Activated CD8-positive, alpha-beta memory T cell treated with anti-CD3 and anti-CD28 coated beads for 24 hours (primary cell): ENCODE measurements at regions not wholly inside any gene's neighbourhood (a gene's known extent, or its start where the extent isn't known, plus 50 kb on each side); places are given as distances from the start of the nearest gene placed in this dataset.
"Not testable (repeated sequence)": the region's sequence is repeated elsewhere in the genome, so short reads cannot be mapped to it uniquely, and the experiment has no call there.

ENCODE experiments used
- DNase-seq: peaks from one replicate; pipeline ENCODE4 v3.0.0-alpha.2; 2020

DNA sequence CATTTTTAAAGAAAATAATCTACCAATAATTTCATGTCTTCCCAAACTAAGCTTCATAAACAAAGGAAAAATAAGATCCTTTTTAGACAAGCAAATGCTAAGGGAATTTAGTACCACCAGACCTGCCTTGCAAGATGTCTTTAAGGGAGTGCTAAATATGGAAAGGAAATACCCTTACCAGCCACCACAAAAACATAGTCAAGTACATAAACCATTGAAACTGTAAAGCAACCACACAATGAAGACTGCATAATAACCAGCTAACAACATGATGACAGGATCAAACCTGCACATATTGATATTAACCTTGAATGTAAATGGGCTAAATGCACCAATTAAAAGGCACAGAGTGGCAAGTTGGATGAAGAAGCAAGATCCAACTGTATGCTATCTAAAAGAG, 586.5 kb upstream of the NRG3 start:
- DNase-seq = no peak

DNA sequence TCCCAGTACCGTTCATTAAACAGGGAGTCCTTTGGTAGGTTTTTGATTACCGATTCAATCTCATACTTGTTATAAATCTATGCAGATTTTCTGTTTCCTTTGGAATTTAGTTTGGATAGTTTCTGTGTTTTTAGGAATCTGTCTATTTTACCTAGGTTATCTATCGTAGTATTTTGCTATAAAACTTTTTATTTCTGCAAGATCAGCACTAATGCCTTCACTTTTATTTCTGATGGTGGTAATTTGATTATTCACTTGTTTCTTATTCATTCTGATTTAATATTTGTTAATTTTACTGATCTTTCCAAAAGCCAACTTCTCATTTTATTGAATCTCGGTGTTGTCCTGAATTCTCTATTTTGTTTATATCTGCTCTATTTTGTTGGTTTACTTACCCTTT, 577.7 kb upstream of the NRG3 start:
- DNase-seq = no peak

DNA sequence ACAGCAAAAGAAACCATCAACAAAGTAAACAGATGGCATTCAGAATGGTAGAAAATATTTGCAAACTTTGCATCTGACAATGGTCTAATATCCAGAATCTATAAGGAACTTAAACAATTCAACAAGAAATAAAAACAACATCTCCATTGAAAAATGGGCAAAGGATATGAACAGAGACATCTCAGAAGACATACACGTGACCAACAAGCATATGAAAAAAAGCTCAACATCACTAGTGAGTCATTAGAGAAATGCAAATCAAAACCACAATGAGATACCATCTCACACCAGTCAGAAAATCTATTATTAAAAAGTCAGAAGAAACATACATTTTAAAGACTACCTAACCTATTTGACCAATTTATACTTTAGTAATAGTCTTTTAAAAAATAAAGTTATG, 571.3 kb upstream of the NRG3 start:
- DNase-seq = no peak

DNA sequence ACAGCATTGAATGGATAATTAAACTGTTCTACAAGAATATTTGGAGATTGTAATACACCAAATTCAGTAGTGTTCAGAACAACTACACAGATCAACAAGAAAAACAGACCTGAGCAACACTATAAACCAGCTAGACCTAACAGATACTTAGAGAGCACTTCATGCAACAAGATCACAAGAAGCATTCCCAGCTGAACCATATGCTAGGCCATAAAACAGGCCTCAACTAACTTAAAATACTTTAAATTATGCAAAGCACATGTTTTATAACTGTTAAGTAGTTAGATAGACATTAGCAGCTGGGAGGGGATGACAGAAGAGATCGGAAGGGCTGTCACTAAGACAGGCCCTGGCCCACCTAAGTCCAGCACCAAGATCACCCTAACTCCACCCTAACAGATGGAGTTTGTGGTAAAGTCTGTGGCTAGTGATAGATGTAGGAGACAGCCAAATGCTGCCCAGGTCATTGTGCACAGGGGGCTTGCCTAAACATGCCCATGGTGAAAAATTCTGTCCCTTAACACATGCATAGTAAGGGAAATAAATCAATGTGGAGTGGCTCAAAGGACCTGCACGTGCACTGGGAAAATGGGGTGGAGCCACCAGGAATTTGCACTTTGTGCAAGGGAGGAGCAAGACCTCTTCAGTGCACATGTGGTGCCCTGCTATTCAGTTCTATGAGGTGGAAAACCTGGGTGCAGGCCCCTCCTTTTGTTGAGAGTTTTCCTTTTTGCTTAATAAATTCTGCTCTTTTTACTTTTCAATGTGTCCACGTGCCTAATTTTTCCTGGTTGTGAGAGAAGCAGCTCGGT, 567.8 kb upstream of the NRG3 start:
- DNase-seq = no peak

DNA sequence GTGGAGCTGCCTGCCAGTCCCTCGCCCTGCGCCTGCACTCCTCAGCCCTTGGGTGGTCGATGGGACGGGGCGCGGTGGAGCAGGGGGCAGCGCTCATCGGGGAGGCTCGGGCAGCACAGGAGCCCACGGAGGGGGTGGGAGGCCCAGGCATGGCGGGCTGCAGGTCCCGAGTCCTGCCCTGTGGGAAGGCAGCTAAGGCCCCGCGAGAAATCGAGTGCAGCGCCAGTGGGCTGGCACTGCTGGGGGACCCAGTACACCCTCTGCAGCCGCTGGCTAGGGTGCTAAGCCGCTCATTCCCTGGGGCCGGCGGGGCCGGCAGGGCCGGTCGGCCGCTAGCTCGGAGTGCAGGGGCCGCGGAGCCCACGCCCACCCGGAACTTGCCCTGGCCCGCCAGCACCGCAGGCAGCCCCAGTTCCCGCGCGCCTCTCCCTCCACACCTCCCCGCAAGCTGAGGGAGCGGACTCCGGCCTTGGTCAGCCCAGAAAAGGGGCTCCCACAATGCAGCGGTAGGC, 565.9 kb upstream of the NRG3 start:
- no peak for DNase-seq

DNA sequence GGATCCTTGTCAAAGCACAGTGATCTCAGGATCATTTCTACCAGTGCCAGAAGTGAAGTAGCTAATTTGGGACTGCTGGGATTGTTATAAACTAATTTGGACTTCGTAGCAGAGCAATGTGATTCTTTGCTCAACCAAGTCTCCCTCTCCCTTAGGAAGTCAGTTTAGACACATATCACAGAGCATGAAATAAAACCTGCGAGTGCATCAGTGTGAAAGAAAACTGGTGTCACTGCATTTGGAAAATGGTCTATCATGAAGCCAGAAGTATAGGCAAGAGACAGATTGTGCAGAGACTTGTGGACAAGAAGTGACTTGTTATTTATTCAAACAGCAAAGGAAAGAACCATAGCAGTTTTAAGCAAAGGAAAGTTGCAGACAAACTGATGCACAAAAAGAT, 560.5 kb upstream of the NRG3 start:
- DNase-seq = no peak

DNA sequence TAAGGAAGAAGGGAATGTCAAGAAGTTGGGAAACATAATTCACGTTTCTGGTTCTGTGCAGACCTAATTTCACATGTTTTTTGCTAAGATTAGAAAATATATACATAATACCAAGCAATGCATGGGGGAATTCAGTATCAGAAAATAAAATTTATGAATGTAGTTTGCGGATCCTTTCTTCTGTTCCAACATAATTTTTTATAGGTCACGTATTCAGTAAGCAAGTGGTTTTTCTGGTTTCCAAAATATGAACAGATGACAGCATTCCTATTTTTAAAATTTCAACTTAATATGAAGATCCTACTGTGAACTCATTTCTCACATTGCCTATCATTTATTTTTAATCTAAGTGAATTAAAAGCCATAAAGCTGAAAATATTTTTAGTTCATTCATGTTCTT, 560.0 kb upstream of the NRG3 start:
- DNase-seq = no peak

DNA sequence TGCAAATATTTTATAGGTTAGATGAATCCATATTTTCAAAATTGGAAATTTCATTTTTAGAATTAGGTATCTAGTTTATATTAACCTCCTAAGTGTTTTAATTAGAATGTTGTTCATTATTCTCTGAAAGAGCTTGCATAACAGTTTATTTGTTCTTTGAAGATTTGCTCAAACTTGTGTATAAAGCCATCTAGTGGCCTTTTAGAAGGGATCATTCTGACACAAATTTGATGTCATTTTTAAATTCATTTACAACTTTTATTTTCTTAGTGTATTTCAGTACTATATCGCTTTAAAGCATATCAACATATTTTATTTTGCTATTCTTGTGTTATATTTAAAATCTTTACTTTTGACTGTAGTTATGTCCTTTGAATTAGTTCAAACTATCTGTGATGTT, 527.0 kb upstream of the NRG3 start:
- DNase-seq = no peak

DNA sequence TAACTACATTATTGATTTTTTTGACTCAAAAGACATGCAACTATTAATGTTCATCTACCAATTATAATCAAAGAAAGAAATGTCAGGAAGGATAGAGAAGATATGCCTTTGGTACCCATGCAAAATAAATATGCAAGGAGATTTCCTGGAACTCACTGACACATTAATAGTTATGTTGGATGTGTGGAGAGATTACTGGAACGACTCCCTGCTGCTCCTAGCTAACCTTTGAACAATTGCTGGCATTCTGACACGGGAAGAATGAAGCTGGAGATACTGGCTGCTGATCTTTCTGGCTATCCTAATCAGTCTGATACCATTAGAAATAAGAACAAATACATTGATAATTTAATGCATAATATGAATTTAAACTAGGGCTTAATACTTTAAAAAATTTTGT, 507.9 kb upstream of the NRG3 start:
- no peak for DNase-seq

DNA sequence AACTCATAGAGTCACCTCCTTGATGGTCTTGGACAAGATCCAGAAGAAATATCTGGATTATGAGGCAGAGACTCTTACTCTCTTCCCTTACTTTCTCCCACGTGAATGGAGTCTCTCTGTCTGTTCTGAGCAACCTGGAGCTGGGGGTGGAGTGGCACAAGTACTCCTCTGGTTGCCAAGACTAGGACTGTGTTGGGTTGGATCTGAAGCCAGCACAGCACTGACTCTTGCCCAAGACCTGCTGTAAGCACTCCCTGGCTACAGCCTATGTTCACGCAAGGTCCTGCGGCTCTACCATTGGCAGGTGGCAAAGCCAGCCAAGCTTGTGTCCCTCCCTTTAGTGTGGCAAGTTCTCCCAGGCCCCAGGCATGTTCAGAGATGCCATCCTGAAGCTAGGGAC, 488.2 kb upstream of the NRG3 start:
- DNase-seq = no peak

DNA sequence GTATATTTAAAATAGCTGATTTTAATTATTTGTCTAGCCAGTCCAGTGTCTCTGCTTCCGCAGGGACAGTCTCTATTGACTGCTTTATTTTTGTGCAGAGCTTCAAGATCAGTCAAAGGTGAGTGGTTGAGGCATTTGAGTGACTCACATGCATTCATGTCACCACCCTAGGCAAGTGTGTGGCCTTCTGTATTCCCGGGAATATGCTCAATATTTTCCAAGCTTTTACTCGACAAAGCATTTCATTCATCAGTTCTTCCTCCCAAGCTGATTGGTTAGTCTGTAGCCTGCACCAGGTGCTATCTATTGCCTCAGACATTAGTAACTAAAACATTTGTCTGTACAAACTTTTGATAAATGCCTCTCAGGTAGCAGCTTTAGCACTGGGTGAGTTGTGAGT, 471.5 kb upstream of the NRG3 start:
- no peak for DNase-seq

DNA sequence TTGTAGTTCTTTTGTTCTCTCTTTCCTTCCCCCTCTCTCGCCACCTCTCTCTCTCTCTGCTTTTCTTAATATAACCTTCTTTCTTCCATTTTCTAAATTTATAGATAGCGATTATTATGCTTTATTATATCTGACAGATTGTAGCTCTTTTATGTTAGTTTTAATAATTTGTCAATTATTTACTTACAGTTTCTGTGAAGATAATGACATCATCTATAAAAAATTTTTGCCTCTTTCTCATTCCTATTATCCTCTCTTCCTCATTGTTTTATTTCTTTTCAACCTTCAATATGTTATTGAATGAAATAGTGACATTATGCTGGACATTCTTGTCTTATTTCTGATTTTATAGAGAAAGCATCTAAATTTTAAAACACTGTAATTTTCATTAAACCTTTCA, 469.6 kb upstream of the NRG3 start:
- DNase-seq = no peak

DNA sequence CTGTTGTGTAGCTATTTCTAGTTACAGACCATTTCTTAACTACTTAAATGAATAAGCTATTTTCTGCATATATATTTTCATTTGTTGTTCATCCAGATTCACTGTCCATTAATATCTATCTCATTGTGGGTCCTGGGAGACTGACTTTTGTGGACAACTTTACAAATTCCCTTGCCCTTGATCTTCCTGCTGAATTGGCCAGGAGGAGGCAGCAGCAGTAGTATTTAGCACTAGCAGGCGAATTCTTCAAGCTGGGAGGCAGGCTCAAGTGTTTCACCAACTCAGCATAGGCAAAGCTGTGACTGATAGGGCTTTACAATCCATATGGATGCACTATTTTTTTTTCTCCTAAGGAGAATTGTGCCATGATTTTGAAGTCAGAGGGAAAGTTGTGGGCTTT, 461.0 kb upstream of the NRG3 start:
- DNase-seq = no peak

DNA sequence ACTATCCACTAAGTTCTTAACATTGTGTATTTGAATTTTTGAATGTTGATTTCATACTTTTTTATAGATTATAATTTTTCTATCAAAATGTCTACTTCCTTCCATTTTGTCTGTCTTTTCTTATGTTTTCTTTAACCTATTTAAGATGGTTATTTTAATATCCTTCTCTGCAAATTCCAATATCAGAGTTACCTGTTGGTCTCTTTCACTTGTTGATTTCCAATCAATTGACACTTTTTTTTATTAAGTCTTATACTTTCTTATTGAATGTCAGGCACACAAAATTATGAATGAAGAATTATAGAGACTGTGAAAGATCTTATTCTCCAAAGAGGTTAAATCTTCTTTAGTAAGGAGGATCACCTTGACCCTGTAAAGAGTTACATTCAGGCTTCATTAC, 448.3 kb upstream of the NRG3 start:
- no peak for DNase-seq

DNA sequence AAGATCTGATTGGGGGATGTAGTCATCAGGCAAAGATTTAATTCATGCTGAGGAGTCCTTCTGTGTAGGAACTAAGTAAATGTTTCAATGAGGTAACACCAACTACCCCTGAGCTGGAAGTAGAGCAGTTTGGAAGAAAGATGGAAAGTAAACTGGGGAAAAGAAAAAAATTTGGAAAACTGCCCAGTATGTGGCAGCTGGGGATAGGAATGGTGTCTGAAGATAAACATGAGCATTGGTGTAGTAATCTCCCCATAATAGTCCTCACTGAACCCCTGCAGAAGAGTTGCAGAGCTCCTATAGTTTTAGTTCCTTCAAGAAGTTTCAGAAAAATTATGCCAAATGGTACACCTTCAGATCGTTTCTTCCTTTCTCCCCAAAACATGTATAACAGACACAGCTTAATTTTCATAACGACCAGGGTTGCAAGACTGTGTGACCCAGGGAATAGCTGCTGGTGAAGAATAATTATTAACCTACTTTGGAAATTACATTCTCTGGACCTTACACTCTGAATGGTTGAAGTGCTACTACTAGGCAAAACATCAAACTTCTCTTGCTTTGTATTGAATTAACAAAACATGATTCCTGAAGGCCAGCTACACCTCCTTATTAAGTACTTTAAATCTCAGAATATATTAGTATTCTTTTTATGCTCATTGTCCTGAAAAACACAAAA, 446.4 kb upstream of the NRG3 start:
- no peak for DNase-seq

DNA sequence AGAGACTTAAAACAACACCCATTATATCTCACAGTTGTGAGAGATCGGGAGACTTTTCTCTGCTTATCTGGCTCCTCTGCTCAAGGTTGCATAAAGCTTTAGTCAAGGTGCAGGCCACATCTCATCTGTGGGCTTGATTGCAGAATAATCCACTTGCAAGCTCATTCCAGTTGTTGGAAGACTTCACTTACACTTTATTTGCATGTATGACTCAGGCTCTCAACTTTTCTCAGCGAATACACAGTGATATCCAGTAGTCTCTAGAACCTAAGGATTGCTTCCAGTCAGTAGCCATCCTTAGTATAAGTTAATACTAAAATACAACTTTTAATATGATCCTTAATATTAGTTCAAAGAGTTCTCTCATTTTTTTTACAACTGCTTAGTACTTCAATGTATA, 435.5 kb upstream of the NRG3 start:
- DNase-seq = no peak

DNA sequence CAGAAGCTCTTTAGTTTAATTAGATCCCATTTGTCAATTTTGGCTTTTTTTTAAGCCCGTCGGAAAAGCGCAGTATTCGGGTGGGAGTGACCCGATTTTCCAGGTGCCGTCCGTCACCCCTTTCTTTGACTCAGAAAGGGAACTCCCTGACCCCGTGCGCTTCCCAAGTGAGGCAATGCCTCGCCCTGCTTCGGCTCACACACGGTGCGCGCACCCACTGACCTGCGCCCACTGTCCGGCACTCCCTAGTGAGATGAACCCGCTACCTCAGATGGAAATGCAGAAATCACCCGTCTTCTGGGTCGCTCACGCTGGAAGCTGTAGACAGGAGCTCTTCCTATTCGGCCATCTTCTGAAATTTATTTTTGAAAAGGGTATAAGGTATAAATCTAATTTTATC, 433.4 kb upstream of the NRG3 start:
- not testable (repeated sequence) for DNase-seq

DNA sequence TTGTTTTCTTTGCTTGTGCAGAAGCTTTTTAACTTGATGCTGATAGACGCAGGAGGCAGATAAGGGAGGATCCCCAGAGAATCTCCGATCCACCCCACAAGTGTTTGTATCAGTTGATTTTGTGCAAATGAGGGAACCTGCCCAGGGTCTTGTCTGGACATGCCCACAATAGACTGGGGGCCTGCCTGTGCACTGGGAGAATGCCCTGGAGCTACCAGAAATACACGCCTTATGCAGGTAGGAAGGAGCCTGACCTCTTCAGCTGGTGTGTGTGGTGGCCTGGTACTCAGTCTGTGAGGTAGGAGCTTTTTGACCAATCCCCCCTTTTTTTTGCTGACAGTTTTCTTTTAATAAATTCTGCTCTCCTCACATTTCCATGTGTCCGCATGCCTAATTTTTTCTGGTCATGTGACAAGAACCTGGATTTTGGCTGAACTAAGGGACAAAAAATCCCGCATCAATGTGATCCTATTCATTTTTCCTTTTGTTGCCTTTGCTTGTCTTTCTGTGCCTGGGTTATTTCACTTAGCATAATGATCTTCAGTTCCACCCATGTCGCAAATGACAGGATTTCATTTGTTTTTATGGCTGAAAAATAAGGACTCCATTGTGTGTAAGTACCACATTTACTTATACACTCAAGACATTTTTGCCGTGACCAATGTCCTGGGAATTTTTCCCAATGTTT, 430.6 kb upstream of the NRG3 start:
- DNase-seq = no peak

DNA sequence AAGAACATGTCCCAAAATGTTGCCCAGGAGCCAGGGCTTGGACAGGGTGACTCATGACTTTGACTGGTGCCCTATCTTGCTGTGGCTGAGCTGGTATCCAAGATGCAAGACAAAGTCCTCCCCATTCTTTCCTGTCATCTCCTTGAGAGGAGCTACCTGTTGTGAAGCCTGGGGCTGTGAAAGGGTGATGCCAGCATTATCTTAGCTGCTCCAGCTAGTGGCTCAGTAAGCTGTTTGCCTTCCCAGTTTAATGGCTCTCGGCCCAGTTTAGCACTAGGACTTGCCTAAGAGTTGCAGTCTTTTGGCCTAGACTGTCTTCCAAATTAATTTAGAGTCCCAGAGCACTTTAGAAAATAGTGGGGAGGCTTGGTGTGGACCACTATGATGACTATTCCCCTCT, 424.3 kb upstream of the NRG3 start:
- no peak for DNase-seq

DNA sequence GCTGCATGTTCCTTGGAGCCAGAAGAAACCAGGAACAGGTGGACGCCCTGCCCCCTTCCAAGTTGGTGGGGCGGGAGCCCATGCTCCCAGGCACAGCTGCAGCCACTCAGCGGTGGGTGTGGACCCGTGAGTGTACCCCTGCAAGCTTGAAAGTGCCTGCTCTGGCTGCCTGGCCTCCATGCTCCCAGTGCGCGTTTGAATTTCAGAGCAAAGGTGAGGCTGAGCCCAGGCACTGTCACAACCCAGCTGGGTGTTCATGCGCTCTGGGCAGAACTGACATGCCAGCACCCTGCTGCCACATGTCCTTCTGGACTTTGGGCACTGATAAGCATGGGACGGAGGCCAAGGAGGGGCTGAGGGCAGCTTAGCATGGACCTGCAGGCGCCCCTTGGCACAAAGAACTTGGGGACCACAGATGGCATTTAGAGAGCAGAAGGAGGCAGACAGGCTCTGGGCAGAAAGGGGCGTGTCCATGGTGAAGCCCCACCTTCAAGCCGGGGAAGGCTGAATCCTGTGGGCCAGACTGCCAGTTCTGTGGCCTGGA, 402.0 kb upstream of the NRG3 start:
- no peak for DNase-seq

DNA sequence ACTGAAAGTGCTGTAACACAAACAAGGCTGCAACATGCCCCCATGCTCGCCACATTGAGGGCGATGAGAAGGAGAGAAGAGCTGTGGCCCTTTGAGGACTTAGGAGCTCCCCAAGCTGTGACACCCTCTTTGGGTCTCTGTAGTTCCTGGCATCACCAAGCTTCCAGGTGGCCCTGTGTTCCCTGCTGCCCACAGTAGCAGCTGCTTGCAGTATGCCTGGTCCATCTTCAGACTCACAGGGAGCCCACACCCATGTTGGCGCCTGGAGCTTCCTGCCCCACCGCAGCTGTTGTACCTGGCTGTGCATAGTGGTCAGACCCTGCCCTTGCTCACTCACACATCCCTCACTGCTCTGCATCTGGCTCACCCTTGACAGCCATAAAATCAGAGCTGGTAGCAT, 401.2 kb upstream of the NRG3 start:
- DNase-seq = no peak

DNA sequence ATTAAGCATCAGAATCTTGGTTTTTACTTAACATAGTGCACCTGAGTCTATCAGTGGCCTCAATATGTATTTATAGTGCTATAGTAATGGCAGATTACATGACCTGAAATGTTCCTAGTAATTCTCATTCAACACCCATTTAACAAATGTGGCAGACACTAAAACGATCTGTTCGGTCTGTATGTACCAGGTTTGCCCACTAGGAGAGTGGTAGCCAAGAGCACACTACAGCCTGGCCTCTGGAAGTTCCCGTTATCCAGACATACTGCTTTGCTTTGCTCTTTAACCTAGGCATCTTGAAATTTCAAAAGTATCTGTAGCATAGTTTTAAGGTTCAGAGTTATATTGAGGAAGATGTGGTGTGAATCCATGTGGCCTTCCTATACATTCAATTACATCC, 395.7 kb upstream of the NRG3 start:
- DNase-seq = no peak

DNA sequence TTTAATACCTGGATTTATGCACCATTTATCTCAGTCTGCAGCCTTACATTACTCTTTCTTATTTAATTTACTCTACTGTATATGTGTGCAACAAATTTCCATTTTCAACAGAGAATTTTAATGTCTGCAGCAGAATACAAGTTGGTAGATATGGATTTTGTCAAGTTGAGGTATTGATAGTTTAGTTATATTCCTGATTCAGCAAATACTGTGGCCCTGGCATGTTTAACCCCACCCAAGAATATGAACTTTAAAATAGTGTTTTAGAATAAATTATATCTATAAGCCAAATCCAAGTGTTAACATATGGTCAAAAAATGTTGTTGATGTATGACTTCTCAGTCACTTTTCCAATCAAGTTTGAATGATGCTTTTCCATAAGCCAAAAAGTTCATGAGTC, 378.4 kb upstream of the NRG3 start:
- DNase-seq = no peak

DNA sequence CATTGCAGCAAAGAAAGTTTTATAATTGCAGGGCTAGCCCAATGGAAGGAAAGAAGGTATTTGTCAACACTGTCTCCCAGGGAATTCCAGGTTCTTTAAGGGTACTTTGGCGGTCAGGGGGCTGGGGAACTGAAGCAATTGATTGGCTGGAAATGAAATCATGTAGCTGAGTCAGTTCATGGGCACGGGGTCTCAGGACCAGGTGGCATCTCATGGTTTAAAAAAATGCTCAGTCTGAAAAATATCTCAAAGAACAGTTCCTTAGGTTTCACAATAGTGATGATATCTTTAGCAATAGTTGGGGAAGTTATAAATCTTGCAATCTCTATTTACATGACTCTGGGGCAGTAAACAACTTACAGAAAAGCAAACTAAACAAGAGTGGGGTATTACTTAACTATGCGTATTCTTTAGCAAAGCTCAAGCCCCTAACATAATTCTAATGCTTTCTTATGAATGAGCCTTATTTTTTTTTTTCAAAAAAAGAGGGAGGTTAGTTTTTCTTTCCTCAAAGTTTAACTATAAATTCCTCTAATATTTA, 376.9 kb upstream of the NRG3 start:
- DNase-seq = no peak
